ENCODE measurements at regions not wholly inside any gene's neighbourhood (a gene's known extent, or its start where the extent isn't known, plus 50 kb on each side); places are given as distances from the start of the nearest gene placed in this dataset.
"Not testable (repeated sequence)": the region's sequence is repeated elsewhere in the genome, so short reads cannot be mapped to it uniquely, and the experiment has no call there.

DNA sequence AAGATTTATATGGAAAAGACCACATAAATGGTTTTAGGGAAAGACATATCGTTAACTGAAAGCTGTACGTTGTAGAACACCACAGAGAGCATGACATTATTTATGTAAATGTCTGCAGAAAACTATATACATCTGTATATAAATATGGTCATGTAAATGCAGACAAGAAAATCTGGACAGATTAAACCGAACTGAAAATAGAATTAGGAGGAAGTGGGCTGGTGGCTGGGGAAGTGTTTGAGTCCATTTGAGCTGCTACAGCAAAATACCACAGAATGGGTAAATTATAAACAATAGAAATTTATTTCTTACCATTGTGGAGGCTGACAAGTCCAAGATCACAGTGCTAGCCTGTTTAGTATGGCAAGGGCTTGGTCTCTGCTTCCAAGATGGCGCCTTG, 56.3 kb upstream of the USP6NL start (continued):
- no peak for TF ChIP-seq PRDM2 (tag by site-specific recombination; IDR thresholded peaks at IDR 0.05; ENCODE audit: borderline replicate concordance)
- no peak for TF ChIP-seq ZNF157 (tag by site-specific recombination; IDR thresholded peaks at IDR 0.05)
- TF ChIP-seq, protein P1, sequence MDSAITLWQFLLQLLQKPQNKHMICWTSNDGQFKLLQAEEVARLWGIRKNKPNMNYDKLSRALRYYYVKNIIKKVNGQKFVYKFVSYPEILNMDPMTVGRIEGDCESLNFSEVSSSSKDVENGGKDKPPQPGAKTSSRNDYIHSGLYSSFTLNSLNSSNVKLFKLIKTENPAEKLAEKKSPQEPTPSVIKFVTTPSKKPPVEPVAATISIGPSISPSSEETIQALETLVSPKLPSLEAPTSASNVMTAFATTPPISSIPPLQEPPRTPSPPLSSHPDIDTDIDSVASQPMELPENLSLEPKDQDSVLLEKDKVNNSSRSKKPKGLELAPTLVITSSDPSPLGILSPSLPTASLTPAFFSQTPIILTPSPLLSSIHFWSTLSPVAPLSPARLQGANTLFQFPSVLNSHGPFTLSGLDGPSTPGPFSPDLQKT (IDR thresholded peaks at IDR 0.05; ENCODE audit: borderline replicate concordance, low read depth, low read length) = no peak
- TF ChIP-seq PRDM10 (tag by site-specific recombination; IDR thresholded peaks at IDR 0.05) = no peak

- POLR2A ChIA-PET = no interaction called here
- TF ChIP-seq RBAK (tag by site-specific recombination; IDR thresholded peaks at IDR 0.05) (no peak), ZNF138 (tag by site-specific recombination; IDR thresholded peaks at IDR 0.05; ENCODE audit: borderline replicate concordance) (no peak), ZBTB8A (tag by site-specific recombination; IDR thresholded peaks at IDR 0.05) (no peak), ZNF157 (tag by site-specific recombination; IDR thresholded peaks at IDR 0.05) (no peak), ZFHX2 (tag by site-specific recombination; conservative IDR thresholded peaks at IDR 0.05) (peak; percentile 78), ZNF112 (tag by site-specific recombination; IDR thresholded peaks at IDR 0.05) (no peak), ZNF555 (tag by site-specific recombination; conservative IDR thresholded peaks at IDR 0.05) (peak; percentile 37; the same call in 1 of the 2 replicates), ZNF571 (tag by site-specific recombination; IDR thresholded peaks at IDR 0.05) (no peak), EGR2 (tag by site-specific recombination; IDR thresholded peaks at IDR 0.05; ENCODE audit: low read depth) (peak; percentile 82), ZBTB20 (tag by site-specific recombination; IDR thresholded peaks at IDR 0.05) (no peak), KLF16 (tag by site-specific recombination; IDR thresholded peaks at IDR 0.05) (no peak)
- TF ChIP-seq, protein P2, sequence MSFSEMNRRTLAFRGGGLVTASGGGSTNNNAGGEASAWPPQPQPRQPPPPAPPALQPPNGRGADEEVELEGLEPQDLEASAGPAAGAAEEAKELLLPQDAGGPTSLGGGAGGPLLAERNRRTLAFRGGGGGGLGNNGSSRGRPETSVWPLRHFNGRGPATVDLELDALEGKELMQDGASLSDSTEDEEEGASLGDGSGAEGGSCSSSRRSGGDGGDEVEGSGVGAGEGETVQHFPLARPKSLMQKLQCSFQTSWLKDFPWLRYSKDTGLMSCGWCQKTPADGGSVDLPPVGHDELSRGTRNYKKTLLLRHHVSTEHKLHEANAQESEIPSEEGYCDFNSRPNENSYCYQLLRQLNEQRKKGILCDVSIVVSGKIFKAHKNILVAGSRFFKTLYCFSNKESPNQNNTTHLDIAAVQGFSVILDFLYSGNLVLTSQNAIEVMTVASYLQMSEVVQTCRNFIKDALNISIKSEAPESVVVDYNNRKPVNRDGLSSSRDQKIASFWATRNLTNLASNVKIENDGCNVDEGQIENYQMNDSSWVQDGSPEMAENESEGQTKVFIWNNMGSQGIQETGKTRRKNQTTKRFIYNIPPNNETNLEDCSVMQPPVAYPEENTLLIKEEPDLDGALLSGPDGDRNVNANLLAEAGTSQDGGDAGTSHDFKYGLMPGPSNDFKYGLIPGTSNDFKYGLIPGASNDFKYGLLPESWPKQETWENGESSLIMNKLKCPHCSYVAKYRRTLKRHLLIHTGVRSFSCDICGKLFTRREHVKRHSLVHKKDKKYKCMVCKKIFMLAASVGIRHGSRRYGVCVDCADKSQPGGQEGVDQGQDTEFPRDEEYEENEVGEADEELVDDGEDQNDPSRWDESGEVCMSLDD (tag by site-specific recombination; IDR thresholded peaks at IDR 0.05) = no peak
- no peak overlapping the region for H3K27ac ChIP-seq (ENCODE audit: extremely low read depth, low read depth, low read length)
Measured at GRCh38 chr10:11663763-11664555, 52.5 kb upstream of the USP6NL start.

DNA sequence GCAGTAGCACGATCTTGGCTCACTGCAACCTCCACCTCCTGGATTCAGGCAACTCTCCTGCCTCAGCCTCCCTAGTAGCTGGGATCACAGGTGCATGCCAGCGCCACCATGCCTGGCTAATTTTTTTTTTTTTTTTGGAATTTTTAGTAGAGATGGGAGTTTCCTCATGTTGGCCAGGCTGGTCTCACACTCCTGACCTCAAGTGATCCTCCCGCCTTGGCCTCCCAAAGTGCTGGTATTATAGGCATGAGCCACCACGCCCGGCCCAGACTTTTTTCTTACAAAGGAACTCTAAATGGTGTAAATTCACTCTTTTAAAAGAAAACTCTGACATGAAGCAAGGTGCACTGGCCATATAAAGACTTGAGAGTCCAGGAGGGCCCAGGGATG, 51.7 kb upstream of the USP6NL start:
- H3K4me1 ChIP-seq (ENCODE audit: control insufficient read depth, insufficient read depth, low read length); POLR2A ChIA-PET; H3K36me3 ChIP-seq (ENCODE audit: control insufficient read depth in 2 of 2, insufficient read depth in 1 of 2, low read length in 2 of 2); H3K27ac ChIP-seq (ENCODE audit: extremely low read depth, low read depth, low read length); H3K9me3 ChIP-seq (ENCODE audit: control insufficient read depth, insufficient read depth, low read depth, low read length); CTCF ChIA-PET; H3K4me3 ChIP-seq (ENCODE audit: low read depth, low read length): not testable (repeated sequence)

More at GRCh38 chr10:11663763-11664555, 52.5 kb upstream of the USP6NL start:
- Histone ChIP-seq H3K36me3 (ENCODE audit: control insufficient read depth in 2 of 2, insufficient read depth in 1 of 2, low read length in 2 of 2) (no peaks in the 10 kb centered on the region), H3K4me3 (ENCODE audit: low read depth, low read length) (no peak overlapping the region), H3K9me3 (ENCODE audit: control insufficient read depth, insufficient read depth, low read depth, low read length) (no peaks in the 10 kb centered on the region), H3K4me1 (ENCODE audit: control insufficient read depth, insufficient read depth, low read length) (no peaks in the 10 kb centered on the region)
- CTCF ChIA-PET = no interaction called here

All from HEK293 (cell line).